HepG2 (cell line): ENCODE measurements at regions not wholly inside any gene's neighbourhood (a gene's known extent, or its start where the extent isn't known, plus 50 kb on each side); places are given as distances from the start of the nearest gene placed in this dataset.

Experiments used
- ATAC-seq: fragments of 200-7000 bp; cut with Tn5 transposase; 3 replicates; pipeline ENCODE4 v1.9.1; 2020; ENCODE audit warnings: mild to moderate bottlenecking, moderate library complexity
- BruUV-seq: library from RNA; stranded (reverse); fragments of 400-500 nt; replicated peaks from 2 replicates; lab custom pipeline; 2021; lab: Mats Ljungman, UMichigan
- CTCF ChIA-PET: fragments of 300-600 bp; formaldehyde crosslinking; extraction: SDS; loops from one replicate; lab custom pipeline; 2021; ENCODE audit warnings: low total read pairs, inconsistent platforms, low intra/inter-chr PET ratio; lab: Yijun Ruan, JAX
- POLR2A ChIA-PET: fragments of 350-600 bp; sonication (Branson Sonifier 250); formaldehyde crosslinking; loops from one replicate; lab custom pipeline; 2020; ENCODE audit warnings: antibody characterized with exemption, inconsistent platforms; lab: Yijun Ruan, JAX
- DNase-seq: peaks from one replicate; pipeline ENCODE4 v3.0.0-alpha.2; 2015; ENCODE audit warnings: low spot score
- FAIRE-seq: peaks from 3 replicates; lab custom pipeline; 2011; peaks lifted over from hg19 to GRCh38; lab: Jason Lieb, UNC
- H2AFZ ChIP-seq: one replicate; pipeline ENCODE4 v1.6.1; 2011; ENCODE audit warnings: low read length, inconsistent platforms
- H3K27ac ChIP-seq: fragments of 300-600 bp; 3 replicates; pipeline ENCODE4 v1.8.0; 2011; ENCODE audit warnings: mixed run types, mild to moderate bottlenecking, mixed read lengths, low read length, inconsistent platforms; ENCODE audit not compliant: insufficient read depth; ENCODE audit errors: extremely low read length
- H3K27me3 ChIP-seq, 2 experiments: fragments of 200-600 bp in 1 of 2; 2 replicates in 1 of 2; 3 replicates in 1 of 2; pipeline versions ENCODE4 v1.6.0 to v1.8.0; 2011; ENCODE audit warnings: low read length in 2 of 2, mild to moderate bottlenecking in 2 of 2, moderate library complexity in 2 of 2, inconsistent platforms in 1 of 2; ENCODE audit not compliant: insufficient read depth in 2 of 2, control insufficient read depth in 1 of 2
- H3K36me3 ChIP-seq, 2 experiments: fragments of 200-600 bp in 1 of 2; replicated peaks in 1 of 2; 2 replicates in 1 of 2; 3 replicates in 1 of 2; pipeline versions ENCODE4 v1.5.1 to v1.8.0; 2011; ENCODE audit warnings: low read length in 2 of 2, inconsistent platforms in 1 of 2; ENCODE audit not compliant: insufficient read depth in 2 of 2, control insufficient read depth in 1 of 2
- H3K4me1 ChIP-seq: 2 replicates; pipeline ENCODE4 v1.5.1; 2012; ENCODE audit warnings: low read length, inconsistent platforms; ENCODE audit not compliant: insufficient read depth
- H3K4me2 ChIP-seq: 2 replicates; pipeline ENCODE4 v1.6.0; 2011; ENCODE audit warnings: low read depth, low read length, inconsistent platforms
- H3K4me3 ChIP-seq, 3 experiments: fragments of 200-600 bp in 1 of 3; sonication (generic), shearing (Covaris generic) in 1 of 3; replicated peaks in 1 of 3; 2 replicates each; pipeline ENCODE4 v1.5.1; 2011 to 2016; ENCODE audit warnings: low read length in 3 of 3, inconsistent platforms in 2 of 3, low read depth in 2 of 3, mild to moderate bottlenecking in 2 of 3, control low read depth in 1 of 3, mixed read lengths in 1 of 3; ENCODE audit not compliant: insufficient read depth in 1 of 3
- H3K79me2 ChIP-seq: one replicate; pipeline ENCODE4 v1.6.1; 2011; ENCODE audit warnings: low read length, inconsistent platforms; ENCODE audit not compliant: insufficient read depth
- H3K9ac ChIP-seq: 2 replicates; pipeline ENCODE4 v1.6.0; 2011; ENCODE audit warnings: mild to moderate bottlenecking, low read depth, low read length, inconsistent platforms; ENCODE audit not compliant: insufficient read depth
- H3K9me3 ChIP-seq: 2 replicates; pipeline ENCODE4 v1.5.1; 2012; ENCODE audit warnings: mild to moderate bottlenecking, low read length
- H4K20me1 ChIP-seq: 2 replicates; pipeline ENCODE4 v1.6.0; 2011; ENCODE audit warnings: inconsistent platforms, mild to moderate bottlenecking, low read length, moderate library complexity; ENCODE audit not compliant: insufficient read depth
- CREB3 ChIP-seq: sonication (generic); formaldehyde crosslinking; IDR thresholded peaks from 2 replicates; pipeline ENCODE4 v1.5.0; 2020; ENCODE audit warnings: missing genetic modification reagents
- SNAPC4 ChIP-seq: sonication (generic); formaldehyde crosslinking; IDR thresholded peaks from 2 replicates; pipeline ENCODE4 v1.4.0; 2020; ENCODE audit warnings: mild to moderate bottlenecking, missing genetic modification reagents
- ZBTB7B ChIP-seq: sonication (generic); formaldehyde crosslinking; IDR thresholded peaks from 2 replicates; pipeline ENCODE4 v1.4.0; 2020; ENCODE audit warnings: missing genetic modification reagents
- ZGPAT ChIP-seq: IDR thresholded peaks from 2 replicates; pipeline ENCODE4 v1.6.1; 2016; ENCODE audit warnings: mild to moderate bottlenecking
- ZNF501 ChIP-seq: sonication (generic); formaldehyde crosslinking; IDR thresholded peaks from 2 replicates; pipeline ENCODE4 v1.5.1; 2020; ENCODE audit warnings: mild to moderate bottlenecking, moderate library complexity, missing genetic modification reagents
- ZNF672 ChIP-seq: sonication (generic); formaldehyde crosslinking; IDR thresholded peaks from 2 replicates; pipeline ENCODE4 v1.8.1; 2022; ENCODE audit warnings: missing genetic modification reagents
- ZNF782 ChIP-seq: sonication (generic); formaldehyde crosslinking; IDR thresholded peaks from 2 replicates; pipeline ENCODE4 v1.4.0; 2020; ENCODE audit warnings: missing genetic modification reagents, mild to moderate bottlenecking, borderline replicate concordance
- WGBS: methylation state at CpG from one replicate; pipeline ENCODE4 v1.1.6; 2017; ENCODE audit warnings: low lambda C conversion rate; 5-methylcytosine and 5-hydroxymethylcytosine counted together
- in situ Hi-C: cut with HindIII; loops from 2 replicates; pipeline ENCODE4 v1.10.0; 2017; ENCODE audit warnings: low pct_unique_long_range_greater_than_20kb; ENCODE audit not compliant: extremely low pct_ligation_motif_present
- intact Hi-C: fragments of 100-400 bp; cut with micrococcal nuclease; formaldehyde crosslinking; loops from one replicate; pipeline ENCODE4 v1.10.0; 2022; ENCODE audit not compliant: unreplicated experiment

DNA sequence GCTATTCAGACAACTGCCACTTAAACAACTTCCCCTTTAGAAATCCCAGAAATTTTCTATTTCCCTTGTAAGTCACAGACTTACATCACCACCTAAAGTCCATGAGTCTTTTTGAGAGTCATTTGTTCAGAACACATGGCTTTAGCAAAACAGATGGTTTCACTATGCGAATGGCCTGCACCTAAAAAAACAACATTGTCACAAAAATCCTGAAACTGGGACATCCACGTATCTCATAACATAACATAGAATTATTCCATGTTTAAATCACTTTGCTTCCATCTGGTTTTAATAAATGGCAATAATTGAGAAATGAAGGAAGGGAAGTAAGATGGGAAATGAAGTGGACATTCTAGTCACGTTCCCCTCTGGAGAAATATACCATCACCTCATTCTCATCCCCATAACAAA, 155.3 kb upstream of the EDNRA start:
- Histone ChIP-seq H3K79me2 (no peaks in the 10 kb centered on the region), H3K27ac (no peak overlapping the region), H4K20me1 (no peaks in the 10 kb centered on the region), H3K9ac (no peak overlapping the region), H3K36me3 (no peaks in the 10 kb centered on the region), H3K9me3 (no peaks in the 10 kb centered on the region), H2AFZ (no peak overlapping the region), H3K4me3 (no peak overlapping the region), H3K4me1 (no peaks in the 10 kb centered on the region), H3K27me3 (no peaks in the 10 kb centered on the region), H3K4me2 (no peak overlapping the region)
- BruUV-seq: no TSS peak
- intact Hi-C loops (no loop called here), in situ Hi-C loops (no loop called here)
- ATAC-seq (no peak), DNase-seq (no peak), FAIRE-seq (no peak)
- WGBS: 1% methylated on average over 3 of the region's 3 CpGs
- CTCF ChIA-PET: no interaction called here
- POLR2A ChIA-PET: no interaction called here
- TF ChIP-seq SNAPC4 (CRISPR knock-in tag): no peak
- no peak for TF ChIP-seq ZBTB7B
- TF ChIP-seq ZGPAT (CRISPR knock-in tag): no peak
- no peak for TF ChIP-seq ZNF782 (CRISPR knock-in tag)
- no peak for TF ChIP-seq ZNF501 (CRISPR knock-in tag)
- TF ChIP-seq ZNF672: no peak
- TF ChIP-seq CREB3 (CRISPR knock-in tag): no peak
